ENCODE measurements at regions not wholly inside any gene's neighbourhood (a gene's known extent, or its start where the extent isn't known, plus 50 kb on each side); places are given as distances from the start of the nearest gene placed in this dataset.
A peak's percentile ranks its signal among the peaks of the same experiment; 100 is the strongest.

DNA sequence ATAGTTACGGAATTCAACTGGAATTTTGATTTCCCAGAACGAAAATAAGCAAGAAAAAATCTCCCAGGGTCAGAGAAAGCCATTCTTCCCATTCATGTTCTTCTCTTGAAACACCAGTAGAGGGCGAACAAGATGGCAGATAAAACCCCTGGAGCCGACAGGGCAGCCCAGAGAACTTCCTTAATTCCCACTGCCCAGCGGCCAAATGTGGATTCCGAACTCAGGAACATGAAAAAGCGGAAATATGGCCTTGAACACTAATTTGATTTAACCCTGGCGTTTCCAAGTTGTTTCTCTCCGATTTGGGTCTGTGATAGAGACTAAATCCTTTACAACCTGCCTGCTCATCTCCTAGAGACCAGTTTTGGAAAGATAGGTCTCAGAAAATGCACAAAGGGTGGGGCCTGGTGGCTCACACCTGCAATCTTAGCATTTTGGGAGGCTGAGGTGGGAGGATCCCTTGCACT lies 100.7 kb upstream of the WAC start:
- TF ChIP-seq, protein P1, sequence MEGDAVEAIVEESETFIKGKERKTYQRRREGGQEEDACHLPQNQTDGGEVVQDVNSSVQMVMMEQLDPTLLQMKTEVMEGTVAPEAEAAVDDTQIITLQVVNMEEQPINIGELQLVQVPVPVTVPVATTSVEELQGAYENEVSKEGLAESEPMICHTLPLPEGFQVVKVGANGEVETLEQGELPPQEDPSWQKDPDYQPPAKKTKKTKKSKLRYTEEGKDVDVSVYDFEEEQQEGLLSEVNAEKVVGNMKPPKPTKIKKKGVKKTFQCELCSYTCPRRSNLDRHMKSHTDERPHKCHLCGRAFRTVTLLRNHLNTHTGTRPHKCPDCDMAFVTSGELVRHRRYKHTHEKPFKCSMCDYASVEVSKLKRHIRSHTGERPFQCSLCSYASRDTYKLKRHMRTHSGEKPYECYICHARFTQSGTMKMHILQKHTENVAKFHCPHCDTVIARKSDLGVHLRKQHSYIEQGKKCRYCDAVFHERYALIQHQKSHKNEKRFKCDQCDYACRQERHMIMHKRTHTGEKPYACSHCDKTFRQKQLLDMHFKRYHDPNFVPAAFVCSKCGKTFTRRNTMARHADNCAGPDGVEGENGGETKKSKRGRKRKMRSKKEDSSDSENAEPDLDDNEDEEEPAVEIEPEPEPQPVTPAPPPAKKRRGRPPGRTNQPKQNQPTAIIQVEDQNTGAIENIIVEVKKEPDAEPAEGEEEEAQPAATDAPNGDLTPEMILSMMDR (optimal IDR thresholded peaks at IDR 0.05 in 1 of 3, IDR thresholded peaks at IDR 0.05 in 1 of 3, conservative IDR thresholded peaks at IDR 0.05 in 1 of 3; ENCODE audit: extremely low read depth in 1 of 3, insufficient read depth in 2 of 3, low read length in 3 of 3): peak; percentile 63 to 75 (median 70)
- no peak for TF ChIP-seq EZH2 (IDR thresholded peaks at IDR 0.05; ENCODE audit: low read length)

Data from keratinocyte (primary cell).